Cardiac septum (tissue), 1 donor: ENCODE measurements at regions not wholly inside any gene's neighbourhood (a gene's known extent, or its start where the extent isn't known, plus 50 kb on each side); places are given as distances from the start of the nearest gene placed in this dataset.

Experiments
- DNase-seq: peaks from one replicate; pipeline ENCODE4 v3.0.0-alpha.2; 2020; ENCODE audit warnings: low spot score
- intact Hi-C: fragments of 100-400 bp; cut with DNase I; formaldehyde crosslinking; loops from one replicate; pipeline ENCODE4 v1.14.0; 2022
- donor health status: DM: no; HTN: no; CAD: no.

GRCh38 chr6:111956098-111956497, 82.8 kb upstream of the FYN start:
- DNase-seq = no peak
- intact Hi-C loops = no loop called here

GRCh38 chr6:111957623-111958315, 84.5 kb upstream of the FYN start:
- intact Hi-C loops = no loop called here
- DNase-seq = no peak

GRCh38 chr6:111958534-111958933, 85.3 kb upstream of the FYN start:
- intact Hi-C loops = no loop called here
- no peak for DNase-seq

GRCh38 chr6:111959766-111960165, 86.5 kb upstream of the FYN start:
- no peak for DNase-seq
- intact Hi-C loops = no loop called here

GRCh38 chr6:111967131-111967530, 86.8 kb upstream of the CCN6 start:
- no peak for DNase-seq
- intact Hi-C loops = no loop called here

- intact Hi-C loops = no loop called here
- no peak for DNase-seq
Measured at GRCh38 chr6:111970426-111970825, 83.5 kb upstream of the CCN6 start.

- intact Hi-C loops = no loop called here
- DNase-seq = no peak
Measured at GRCh38 chr6:111971181-111971841, 82.6 kb upstream of the CCN6 start.

- DNase-seq = no peak
- intact Hi-C loops = no loop called here
Measured at GRCh38 chr6:111971866-111972532, 81.9 kb upstream of the CCN6 start.

GRCh38 chr6:111972745-111973117, 81.2 kb upstream of the CCN6 start:
- no peak for DNase-seq
- intact Hi-C loops = no loop called here

GRCh38 chr6:111973118-111973761, 80.7 kb upstream of the CCN6 start:
- no peak for DNase-seq
- intact Hi-C loops = no loop called here

GRCh38 chr6:111973927-111974639, 79.8 kb upstream of the CCN6 start:
- intact Hi-C loops = no loop called here
- DNase-seq = no peak

GRCh38 chr6:111975466-111975865, 78.4 kb upstream of the CCN6 start:
- intact Hi-C loops = no loop called here
- DNase-seq = no peak

GRCh38 chr6:111976139-111976538, 77.8 kb upstream of the CCN6 start:
- DNase-seq = no peak
- intact Hi-C loops = no loop called here

- no peak for DNase-seq
- intact Hi-C loops = no loop called here
Measured at GRCh38 chr6:111978532-111979149, 75.3 kb upstream of the CCN6 start.

GRCh38 chr6:111979633-111980032, 74.3 kb upstream of the CCN6 start:
- DNase-seq = no peak
- intact Hi-C loops = no loop called here

GRCh38 chr6:111980143-111980542, 73.8 kb upstream of the CCN6 start:
- no peak for DNase-seq
- intact Hi-C loops = no loop called here

- intact Hi-C loops = no loop called here
- no peak for DNase-seq
Measured at GRCh38 chr6:111980971-111981840, 72.7 kb upstream of the CCN6 start.

- intact Hi-C loops = no loop called here
- DNase-seq = no peak
Measured at GRCh38 chr6:111982681-111983080, 71.2 kb upstream of the CCN6 start.

- intact Hi-C loops = no loop called here
- no peak for DNase-seq
Measured at GRCh38 chr6:111983193-111983592, 70.7 kb upstream of the CCN6 start.
